ENCODE measurements at regions not wholly inside any gene's neighbourhood (a gene's known extent, or its start where the extent isn't known, plus 50 kb on each side); places are given as distances from the start of the nearest gene placed in this dataset.

DNA sequence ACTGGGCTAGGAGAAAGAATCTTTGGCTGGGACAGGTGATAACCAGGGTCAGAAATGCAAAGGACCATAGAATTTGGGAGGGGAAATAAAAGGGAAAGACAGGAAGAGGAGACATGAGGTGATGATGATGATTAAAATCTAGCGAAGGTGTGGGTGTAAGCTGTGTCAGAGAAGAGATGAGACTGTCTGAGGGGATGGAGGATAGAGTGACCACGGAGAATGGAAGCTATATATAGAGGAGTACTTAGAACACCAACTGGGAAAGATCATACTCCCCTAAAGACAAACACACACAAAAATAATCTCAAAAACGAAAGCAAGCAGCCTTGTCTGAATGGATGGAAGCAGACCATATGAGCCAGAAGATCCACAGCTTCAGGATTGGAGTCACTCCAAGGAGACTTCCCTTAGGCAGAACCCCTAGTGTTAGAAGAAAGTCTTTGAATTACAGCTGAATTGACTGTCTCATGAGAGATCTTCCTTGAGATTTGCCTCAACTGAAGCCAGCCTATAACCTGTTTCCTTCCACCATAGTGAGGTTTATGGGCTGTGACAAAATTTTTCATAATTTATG lies 115.2 kb upstream of the DAZL start:
- Histone ChIP-seq H3K9me3 (no peaks in the 10 kb centered on the region), H3K27ac (no peak overlapping the region), H3K4me3 (no peak overlapping the region), H3K27me3 (no peaks in the 10 kb centered on the region), H3K36me3 (no peaks in the 10 kb centered on the region), H3K4me1 (no peaks in the 10 kb centered on the region)
- TF ChIP-seq POLR2AphosphoS5 (IDR thresholded peaks at IDR 0.05) (no peak), EP300 (IDR thresholded peaks at IDR 0.05) (no peak), POLR2A (IDR thresholded peaks at IDR 0.05) (no peak)
- TF ChIP-seq, protein P1, sequence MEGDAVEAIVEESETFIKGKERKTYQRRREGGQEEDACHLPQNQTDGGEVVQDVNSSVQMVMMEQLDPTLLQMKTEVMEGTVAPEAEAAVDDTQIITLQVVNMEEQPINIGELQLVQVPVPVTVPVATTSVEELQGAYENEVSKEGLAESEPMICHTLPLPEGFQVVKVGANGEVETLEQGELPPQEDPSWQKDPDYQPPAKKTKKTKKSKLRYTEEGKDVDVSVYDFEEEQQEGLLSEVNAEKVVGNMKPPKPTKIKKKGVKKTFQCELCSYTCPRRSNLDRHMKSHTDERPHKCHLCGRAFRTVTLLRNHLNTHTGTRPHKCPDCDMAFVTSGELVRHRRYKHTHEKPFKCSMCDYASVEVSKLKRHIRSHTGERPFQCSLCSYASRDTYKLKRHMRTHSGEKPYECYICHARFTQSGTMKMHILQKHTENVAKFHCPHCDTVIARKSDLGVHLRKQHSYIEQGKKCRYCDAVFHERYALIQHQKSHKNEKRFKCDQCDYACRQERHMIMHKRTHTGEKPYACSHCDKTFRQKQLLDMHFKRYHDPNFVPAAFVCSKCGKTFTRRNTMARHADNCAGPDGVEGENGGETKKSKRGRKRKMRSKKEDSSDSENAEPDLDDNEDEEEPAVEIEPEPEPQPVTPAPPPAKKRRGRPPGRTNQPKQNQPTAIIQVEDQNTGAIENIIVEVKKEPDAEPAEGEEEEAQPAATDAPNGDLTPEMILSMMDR (IDR thresholded peaks at IDR 0.05) = no peak
- ATAC-seq (ENCODE audit: low FRiP score in 2 of 2) (no peak), DNase-seq (no peak)
- WGBS, 2 donors = 70 to 72% methylated on average over 3 of the region's 3 CpGs

DNA sequence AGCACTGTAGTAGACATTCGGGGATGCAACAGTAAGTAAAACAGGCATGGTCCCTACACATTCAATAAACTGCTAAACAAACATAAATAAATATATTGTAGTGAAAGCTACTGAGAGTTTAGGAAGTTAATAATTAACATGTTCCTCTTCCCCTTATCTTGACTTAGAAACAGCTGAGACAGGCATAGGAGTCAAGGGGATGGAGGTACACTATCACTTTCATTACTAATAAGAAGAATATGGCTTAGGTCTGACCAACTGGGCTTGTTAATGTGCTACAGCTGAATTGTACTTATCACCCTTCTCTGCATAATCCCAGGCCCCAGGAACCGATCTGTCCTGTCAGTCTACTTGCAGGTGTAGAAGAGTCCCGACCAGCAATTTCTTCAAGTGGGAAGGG lies 116.3 kb upstream of the DAZL start:
- ATAC-seq (ENCODE audit: low FRiP score in 2 of 2) (no peak), DNase-seq (no peak)
- H3K27ac ChIP-seq = no peak overlapping the region
- H3K36me3 ChIP-seq = no peaks in the 10 kb centered on the region
- no peaks in the 10 kb centered on the region for H3K27me3 ChIP-seq
- no peaks in the 10 kb centered on the region for H3K4me1 ChIP-seq
- WGBS, 2 donors = 83 to 89% methylated on average over 3 of the region's 3 CpGs
- TF ChIP-seq POLR2A (IDR thresholded peaks at IDR 0.05) = no peak
- TF ChIP-seq EP300 (IDR thresholded peaks at IDR 0.05) = no peak
- TF ChIP-seq, protein P1 (IDR thresholded peaks at IDR 0.05) = no peak
- TF ChIP-seq POLR2AphosphoS5 (IDR thresholded peaks at IDR 0.05) = no peak
- peaks cover 0 to 8% (median 3%) of the 10 kb centered on the region in 4 donors for H3K9me3 ChIP-seq
- H3K4me3 ChIP-seq = no peak overlapping the region

DNA sequence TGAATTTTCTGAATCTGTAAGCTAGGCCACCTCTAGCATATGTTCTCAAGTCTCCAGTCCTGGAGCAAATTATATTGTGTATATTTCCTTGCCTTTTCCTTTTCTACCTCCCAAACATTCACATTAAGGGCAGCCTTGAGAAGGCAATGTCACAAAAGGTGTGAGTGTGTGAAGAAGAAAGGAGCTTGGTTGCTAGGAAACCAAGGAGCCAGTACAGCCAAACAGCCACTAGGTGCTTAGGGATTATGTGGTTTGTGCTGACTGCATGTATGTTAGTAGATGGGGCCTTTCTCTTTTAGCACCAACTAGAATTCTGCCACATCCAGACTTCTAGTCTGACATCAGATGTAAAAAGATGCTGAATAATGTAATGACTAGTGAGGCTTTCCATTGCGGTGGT lies 118.8 kb upstream of the DAZL start:
- no peaks in the 10 kb centered on the region for H3K36me3 ChIP-seq
- peaks cover 0 to 9% (median 3%) of the 10 kb centered on the region in 4 donors for H3K9me3 ChIP-seq
- ATAC-seq (ENCODE audit: low FRiP score in 2 of 2) = no peak
- DNase-seq = no peak
- H3K27me3 ChIP-seq = no peaks in the 10 kb centered on the region
- H3K4me3 ChIP-seq = no peak overlapping the region
- TF ChIP-seq POLR2A (IDR thresholded peaks at IDR 0.05) = no peak
- TF ChIP-seq, protein P1 (IDR thresholded peaks at IDR 0.05) = no peak
- no peak for TF ChIP-seq EP300 (IDR thresholded peaks at IDR 0.05)
- no peak for TF ChIP-seq POLR2AphosphoS5 (IDR thresholded peaks at IDR 0.05)
- no peak overlapping the region for H3K27ac ChIP-seq
- no peaks in the 10 kb centered on the region for H3K4me1 ChIP-seq
- WGBS, 2 donors = 46 to 95% methylated on average over 1 of the region's 1 CpG

DNA sequence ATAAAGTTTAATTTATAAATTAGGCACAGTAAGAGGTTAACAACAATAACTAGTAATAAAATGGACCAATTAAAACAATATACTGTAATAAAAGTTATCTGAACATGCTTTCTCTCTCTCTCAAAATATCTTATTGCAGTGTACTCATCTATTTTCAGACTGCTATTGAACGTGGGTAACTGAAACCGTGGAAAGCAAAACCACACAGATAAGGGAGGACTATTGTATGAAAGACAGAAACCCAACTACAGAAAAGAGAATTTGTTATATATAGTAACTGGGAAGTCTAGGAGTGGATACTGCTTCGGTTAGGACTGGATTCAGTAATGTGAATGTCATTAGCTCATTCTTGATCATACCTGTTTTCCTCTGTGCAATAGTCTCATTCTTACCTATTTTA lies 119.3 kb upstream of the DAZL start:
- no peak overlapping the region for H3K4me3 ChIP-seq
- WGBS, 2 donors = 52 to 55% methylated on average over 3 of the region's 3 CpGs
- no peaks in the 10 kb centered on the region for H3K36me3 ChIP-seq
- ATAC-seq (ENCODE audit: low FRiP score in 2 of 2) (no peak), DNase-seq (no peak)
- peaks cover 0 to 9% (median 3%) of the 10 kb centered on the region in 4 donors for H3K9me3 ChIP-seq
- TF ChIP-seq EP300 (IDR thresholded peaks at IDR 0.05) = no peak
- no peak for TF ChIP-seq POLR2AphosphoS5 (IDR thresholded peaks at IDR 0.05)
- TF ChIP-seq, protein P1 (IDR thresholded peaks at IDR 0.05) = no peak
- no peak for TF ChIP-seq POLR2A (IDR thresholded peaks at IDR 0.05)
- no peaks in the 10 kb centered on the region for H3K4me1 ChIP-seq
- no peaks in the 10 kb centered on the region for H3K27me3 ChIP-seq
- H3K27ac ChIP-seq = no peak overlapping the region

DNA sequence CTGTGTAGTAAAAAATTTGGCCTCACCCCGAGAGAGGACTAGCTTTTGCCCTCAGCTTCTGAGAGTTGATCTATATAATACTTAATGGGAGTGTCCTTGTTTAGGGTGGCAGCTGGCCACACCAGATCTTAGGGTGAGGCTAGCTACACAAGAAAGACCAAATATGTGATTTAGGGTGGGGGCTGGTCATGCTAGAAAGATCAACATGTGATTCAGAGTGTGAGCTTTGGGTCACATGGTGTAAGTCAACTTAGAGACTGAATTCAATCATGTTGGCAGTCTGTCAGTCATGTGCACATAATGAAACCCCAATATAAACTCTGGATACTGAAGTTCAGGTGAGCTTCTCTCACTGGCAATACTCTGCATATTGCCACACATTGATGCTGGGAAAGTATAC lies 120.7 kb upstream of the DAZL start:
- no peaks in the 10 kb centered on the region for H3K4me1 ChIP-seq
- no peak overlapping the region for H3K27ac ChIP-seq
- H3K9me3 ChIP-seq = peaks cover 0 to 9% (median 3%) of the 10 kb centered on the region in 4 donors
- no peak for ATAC-seq (ENCODE audit: low FRiP score in 2 of 2)
- TF ChIP-seq POLR2AphosphoS5 (IDR thresholded peaks at IDR 0.05) = no peak
- no peak for TF ChIP-seq POLR2A (IDR thresholded peaks at IDR 0.05)
- TF ChIP-seq EP300 (IDR thresholded peaks at IDR 0.05) = no peak
- TF ChIP-seq, protein P1 (IDR thresholded peaks at IDR 0.05) = no peak
- DNase-seq = no peak
- WGBS, 2 donors = 0% methylated on average over 1 of the region's 1 CpG
- no peak overlapping the region for H3K4me3 ChIP-seq
- H3K36me3 ChIP-seq = no peaks in the 10 kb centered on the region
- no peaks in the 10 kb centered on the region for H3K27me3 ChIP-seq
